ENCODE measurements at regions not wholly inside any gene's neighbourhood (a gene's known extent, or its start where the extent isn't known, plus 50 kb on each side); places are given as distances from the start of the nearest gene placed in this dataset.
A peak's percentile ranks its signal among the peaks of the same experiment; 100 is the strongest.

DNA sequence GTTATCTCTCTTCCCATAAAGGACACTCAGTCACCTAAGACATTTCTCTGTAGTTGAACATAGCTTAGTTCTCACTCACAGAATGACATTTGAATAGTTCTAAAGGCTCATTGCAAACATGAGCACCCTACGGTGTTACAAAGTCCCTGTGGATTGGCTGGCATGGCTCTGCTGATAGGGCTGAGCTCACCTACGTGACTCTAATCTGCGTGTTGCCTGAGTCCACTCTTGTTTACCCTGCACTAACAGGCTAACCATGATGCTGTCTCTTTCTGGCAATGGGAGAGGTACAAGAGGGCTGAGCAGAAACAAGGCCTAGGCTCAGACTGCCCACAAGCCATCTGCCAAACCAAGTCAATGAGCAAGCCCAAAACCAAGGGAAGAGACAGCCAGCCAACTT is 103.6 kb downstream of the PALM2AKAP2 start:
- DNase-seq (ENCODE audit: low read depth) = no peak

DNA sequence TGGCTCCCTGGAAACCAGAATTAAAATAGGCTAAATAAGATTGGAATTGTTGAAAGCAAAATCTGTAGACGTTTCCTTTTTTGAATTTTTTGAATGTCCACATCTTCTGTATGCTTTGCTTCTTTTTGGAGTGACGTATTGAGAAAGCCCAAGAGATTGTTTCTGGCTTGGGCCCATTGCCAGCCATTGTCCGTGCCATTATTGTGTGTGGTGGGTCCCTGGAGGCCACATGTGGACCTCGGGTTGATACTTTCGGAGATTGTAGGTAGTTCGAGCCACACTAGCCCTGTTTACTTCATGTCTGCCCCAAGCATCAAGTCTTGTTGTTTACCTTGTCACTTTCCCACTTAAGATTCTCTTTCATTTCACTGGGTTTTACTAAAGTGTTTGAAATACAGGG is 106.0 kb downstream of the PALM2AKAP2 start:
- no peak for DNase-seq (ENCODE audit: low read depth)

DNA sequence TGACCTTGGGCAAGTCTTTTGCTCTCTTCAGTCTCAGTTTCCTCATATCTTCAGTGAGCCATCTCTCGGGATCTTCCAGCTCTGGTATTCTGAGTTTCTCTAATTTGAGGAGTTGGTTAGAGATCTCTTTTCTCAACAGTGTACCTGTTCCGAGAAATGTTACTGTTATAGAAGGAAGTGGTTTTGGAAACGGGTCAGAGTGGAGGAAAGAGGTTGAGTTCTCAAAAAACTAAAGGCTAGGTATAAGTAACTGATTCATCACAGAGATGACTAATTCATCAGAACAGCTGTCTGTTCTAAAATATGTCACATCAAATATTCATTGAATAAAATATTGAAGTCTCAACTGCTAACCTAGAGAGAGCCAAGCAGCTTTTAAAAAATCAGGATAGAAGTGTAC is 106.6 kb downstream of the PALM2AKAP2 start:
- no peak for DNase-seq (ENCODE audit: low read depth)

DNA sequence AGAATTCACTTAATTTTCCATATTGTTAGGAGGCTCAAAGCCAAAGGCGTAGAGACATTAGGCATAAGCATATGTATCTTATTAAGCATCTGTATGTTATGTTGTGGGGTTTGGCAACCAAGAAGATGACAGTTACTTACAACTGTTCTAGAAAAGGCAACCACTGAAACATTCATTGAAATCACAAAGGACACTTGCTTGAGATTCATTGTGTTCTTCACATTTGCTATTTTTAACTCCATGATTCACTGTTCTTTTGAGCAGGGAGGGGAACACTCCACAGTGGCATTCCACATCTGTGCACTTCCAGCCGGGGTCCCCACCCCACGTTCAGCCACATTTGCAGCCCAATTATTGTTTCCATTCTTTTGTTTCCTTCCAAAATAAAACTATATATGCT is 107.1 kb downstream of the PALM2AKAP2 start:
- DNase-seq (ENCODE audit: low read depth) = peak; percentile 48

DNA sequence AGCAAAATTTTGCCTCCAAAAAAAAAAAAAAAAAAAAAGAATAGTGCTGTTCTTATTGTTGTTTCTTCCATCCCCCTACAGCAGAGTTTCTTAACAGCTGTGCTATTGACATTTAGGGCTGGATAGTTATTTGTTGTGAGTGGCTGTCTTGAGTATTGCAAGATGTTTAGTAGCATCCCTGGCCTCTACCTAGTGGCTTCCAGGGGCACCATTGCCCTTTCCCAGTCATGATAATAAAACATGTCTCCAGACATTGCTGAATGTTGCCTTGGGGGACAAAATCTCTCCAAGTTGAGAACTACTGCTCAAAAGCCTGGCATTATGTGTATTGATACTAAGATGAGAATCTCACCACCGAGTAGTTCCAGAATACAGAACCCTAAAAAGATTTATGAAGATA is 108.7 kb downstream of the PALM2AKAP2 start:
- no peak for DNase-seq (ENCODE audit: low read depth)

DNA sequence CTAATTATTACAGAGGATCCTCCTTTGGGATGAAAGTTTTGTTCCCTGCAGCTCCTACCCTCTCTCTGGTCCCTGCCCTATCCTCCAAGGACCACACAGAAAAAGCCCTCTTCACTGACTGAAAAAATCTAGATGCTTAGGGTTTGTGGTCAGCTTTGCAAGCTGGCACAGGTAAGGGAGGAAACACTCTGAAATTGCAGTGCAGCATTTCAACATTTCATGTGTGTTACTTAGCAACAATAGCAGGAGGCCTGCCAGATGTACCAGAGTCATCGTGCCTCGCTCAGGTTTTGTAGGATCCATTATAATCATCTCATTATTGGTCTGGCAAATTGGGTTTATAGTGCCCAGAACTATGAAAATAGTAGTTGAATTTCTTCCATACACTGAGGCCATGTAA is 109.5 kb downstream of the PALM2AKAP2 start:
- no peak for DNase-seq (ENCODE audit: low read depth)

DNA sequence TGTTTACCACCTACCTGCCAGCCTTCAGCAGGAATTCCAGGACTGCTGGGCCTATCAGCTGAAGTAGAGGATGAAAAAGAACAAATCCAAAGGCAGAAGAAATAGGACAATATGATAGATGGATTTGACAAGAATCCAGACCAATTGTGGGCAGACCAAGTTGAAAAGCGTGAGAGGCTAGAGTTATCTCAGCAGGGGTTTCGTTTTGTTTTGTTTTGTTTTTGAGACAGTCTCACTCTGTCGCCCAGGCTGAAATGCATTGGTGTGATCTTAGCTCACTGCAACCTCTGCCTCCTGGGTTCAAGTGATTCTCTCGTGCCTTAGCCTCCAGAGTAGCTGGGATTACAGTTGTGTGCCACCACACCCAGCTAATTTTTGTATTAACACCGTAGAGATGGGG is 113.2 kb downstream of the PALM2AKAP2 start:
- peak; percentile 26 for DNase-seq (ENCODE audit: low read depth)

DNA sequence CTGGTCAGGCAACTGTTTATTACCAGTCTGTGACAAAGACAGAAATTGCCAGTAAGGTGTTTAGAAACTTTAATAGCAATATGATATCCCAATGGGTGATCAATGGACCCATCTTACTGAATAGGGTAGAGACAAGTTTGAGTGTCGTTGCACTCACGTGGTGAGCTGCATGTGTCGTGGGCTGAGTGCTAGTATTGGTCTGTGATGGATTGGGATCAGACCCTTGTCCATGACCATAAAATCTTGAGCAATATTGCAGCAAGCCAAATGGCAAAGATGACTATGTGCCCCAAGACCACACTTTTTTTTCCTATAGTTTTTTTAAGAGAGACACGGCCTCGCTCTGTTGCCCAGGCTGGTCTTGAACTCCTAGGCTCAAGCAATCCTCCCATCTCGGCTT is 114.5 kb downstream of the PALM2AKAP2 start:
- no peak for DNase-seq (ENCODE audit: low read depth)

DNA sequence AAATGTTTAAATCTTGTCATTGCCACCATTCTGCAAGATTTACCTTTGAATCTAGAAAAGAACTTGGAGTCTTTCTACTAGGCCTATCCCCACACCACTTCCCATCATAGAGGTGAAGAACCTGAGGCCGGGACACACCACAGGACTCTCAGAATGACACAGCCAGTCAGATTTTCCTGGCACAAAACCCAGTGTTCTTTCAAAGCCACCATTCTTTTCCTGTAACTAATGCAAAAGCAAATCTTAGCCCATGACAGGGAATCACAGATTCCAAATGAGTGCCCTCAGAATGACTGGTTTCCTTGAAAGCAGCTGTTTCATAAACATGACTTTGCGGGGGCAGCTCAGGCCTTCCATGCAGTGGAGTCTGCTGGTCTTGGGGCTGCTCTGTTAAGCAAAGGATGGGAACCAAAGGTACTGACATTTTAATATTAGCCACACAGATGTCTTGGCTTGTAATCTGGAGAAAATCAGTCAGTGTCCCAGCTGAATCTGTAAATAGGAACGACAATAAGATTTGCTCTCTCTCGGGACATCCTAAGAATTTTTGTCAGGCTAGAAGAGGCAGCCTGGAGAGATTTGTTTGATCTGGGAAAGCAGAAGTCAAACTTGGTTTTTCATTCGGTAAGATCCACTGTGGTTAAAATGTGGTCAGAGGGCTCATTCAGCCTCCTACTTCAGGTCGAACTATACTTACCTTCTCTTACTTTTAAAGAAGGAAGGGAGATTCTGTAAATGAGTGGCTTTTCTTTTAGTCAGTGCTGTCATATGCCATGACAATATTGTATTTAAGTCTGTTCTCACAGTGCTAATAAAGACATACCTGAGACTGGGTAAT is 115.1 kb downstream of the PALM2AKAP2 start:
- no peak for DNase-seq (ENCODE audit: low read depth)

DNA sequence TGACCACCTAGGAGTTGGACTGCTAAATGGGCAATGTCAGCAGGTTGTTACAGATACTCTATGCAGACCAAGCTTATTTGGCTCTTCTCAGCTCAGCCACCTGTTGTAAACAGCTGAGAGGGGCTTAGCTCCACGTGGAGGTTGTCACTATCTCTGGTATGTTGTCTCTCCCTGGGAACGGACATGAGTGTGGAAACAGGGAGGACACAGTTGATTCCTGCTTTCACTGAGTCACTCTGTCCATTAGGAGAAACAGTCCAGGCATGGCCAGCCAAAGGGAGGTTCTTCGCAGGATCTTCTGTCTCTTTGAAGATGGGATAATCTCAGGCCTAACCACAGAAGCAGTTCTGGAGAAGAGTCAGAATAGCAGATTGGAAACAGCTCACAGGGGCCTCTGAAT is 121.2 kb downstream of the PALM2AKAP2 start:
- peak; percentile 95 for DNase-seq (ENCODE audit: low read depth)

DNA sequence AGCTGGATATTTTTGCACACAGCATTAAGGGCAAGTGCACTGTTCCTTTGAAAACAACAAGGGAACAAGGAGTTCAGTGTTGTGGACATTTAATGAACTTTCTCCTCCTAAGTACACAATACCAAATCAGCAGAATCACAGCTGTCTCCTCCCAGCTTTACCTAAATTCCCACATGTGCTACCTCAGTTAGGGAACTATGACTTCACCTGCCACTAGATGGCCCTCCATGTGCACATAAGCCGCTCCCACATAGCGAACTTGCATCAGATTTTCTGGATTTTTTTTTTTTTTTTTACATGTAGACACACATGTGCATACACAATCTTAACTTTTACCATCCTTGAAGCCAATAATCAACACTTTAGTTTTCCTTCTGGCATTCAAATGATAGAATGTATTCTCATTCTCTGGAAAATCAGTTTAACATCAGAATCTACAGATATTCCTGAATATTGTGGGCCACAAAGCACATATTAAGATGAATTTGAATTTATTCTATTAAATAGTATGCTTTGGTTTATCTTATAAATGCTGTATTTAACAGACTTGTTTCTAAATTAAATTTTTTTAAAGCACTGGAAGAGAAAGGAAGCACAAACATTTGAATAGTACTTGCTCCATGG is 123.6 kb downstream of the PALM2AKAP2 start:
- DNase-seq (ENCODE audit: low read depth) = peak; percentile 76

DNA sequence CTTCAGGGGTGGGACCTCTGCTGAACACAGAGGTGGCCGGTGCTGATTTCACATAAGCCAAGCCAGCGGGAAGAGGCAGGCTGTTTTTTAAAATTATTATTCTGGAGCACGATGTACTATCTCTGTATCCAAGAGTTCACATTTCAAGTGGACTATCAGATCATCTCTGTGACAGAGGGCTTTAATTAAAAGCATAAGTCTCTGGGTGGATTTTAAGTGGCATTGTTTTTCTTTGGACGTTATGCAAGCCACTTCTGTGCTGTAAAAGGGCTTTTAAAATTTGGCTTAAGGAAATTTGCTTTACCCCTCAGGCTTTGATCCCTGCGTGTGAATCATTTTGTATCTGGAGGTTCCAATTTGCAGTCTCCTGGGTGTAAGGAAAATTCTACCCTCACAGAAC is 124.7 kb downstream of the PALM2AKAP2 start:
- DNase-seq (ENCODE audit: low read depth) = no peak

DNA sequence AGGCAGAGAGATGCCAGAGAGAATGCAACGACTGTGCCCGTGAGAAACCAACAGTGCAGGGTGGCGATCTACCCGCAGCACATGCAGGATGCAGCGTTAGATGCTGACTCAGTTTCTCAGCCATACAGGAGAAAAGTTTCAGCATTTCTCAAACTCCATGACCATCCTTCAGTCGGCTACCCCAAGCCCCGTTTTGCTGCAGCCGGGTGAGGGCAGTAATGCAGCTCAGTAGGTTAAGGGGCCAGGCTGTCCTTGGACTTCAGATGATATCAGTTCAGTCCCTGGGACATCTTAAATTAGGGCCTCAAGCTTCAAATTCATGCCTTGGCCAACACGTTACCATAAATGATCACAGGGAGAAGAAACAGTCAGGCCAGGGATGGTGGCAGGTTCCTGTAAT is 125.5 kb downstream of the PALM2AKAP2 start:
- no peak for DNase-seq (ENCODE audit: low read depth)

DNA sequence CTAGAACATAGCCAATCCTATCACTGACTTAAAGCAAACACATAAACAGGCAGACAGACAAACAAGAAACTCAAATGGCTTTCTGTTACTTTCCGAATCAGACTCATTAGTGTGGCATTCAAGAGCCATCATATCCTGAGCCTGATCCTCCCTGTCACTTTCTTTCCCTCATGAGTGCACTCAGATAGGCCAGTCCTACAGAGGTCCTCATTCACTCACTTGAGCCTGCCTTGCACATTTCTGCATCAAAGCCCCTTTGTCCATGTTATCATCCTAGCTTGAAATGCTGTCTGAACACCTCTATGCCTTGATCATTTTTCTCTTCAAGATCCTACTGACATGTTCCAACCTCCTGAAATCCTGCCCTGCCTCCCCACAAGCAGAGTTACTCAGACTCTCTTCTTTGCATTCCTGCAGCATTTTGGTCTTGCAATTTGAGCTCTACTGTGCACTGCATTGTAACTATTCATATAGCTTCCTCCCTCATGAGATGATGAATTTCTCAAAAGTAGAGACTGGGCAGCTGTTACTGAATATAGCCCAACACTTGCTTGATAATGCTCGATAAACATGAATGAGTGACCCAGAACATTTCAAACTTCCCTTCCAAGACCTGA is 126.9 kb downstream of the PALM2AKAP2 start:
- DNase-seq (ENCODE audit: low read depth) = peak; percentile 24

DNA sequence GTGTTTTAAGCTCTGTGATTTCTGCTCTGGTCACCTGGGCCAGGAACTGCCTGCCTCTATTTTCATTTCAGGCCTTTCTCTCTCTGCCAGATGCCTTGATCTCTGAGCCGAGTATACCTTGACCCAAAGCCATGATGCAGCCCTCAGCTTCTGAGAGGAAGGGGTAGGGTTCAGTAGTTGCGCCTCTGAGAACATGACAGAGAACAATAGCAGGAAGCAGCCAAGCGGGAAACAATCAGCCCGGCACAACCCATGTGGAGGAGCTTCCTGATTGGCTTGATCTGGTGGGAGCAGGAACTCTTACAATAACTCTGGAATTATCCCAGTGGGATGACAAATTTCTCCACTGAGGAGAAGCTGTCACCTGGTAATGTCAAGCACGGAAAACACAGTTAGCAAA is 127.4 kb downstream of the PALM2AKAP2 start:
- DNase-seq (ENCODE audit: low read depth) = no peak

DNA sequence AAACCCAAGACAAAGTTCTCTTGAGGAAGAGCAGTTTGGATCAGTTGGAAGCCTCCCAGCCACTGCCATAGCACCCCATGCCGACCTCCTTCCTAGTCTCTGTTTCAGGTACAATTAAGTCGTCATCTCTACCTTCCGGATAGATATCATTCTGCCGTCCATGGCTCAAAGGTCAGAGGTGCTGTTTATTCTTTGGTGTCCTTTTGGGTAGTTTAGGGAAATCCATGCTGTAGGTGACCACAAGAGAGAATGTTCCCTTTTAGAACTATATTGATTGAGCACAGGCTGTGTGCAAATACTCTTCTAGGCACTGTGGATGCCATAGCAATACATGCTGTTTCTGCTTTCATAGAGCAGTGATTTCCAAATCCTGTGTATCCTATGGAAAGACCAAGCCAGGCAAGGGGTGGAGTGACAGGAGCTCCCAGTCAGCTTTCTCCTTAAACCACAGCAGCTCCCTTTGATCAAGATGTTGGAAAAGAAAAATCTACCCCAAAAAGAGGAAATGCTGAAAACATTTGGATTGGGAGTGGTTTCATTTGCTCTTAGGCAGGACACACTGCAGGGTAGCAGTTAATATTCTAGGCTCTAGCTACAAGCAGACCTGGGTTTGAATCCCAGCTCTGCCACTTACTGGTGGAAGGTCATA is 127.9 kb downstream of the PALM2AKAP2 start:
- no peak for DNase-seq (ENCODE audit: low read depth)

DNA sequence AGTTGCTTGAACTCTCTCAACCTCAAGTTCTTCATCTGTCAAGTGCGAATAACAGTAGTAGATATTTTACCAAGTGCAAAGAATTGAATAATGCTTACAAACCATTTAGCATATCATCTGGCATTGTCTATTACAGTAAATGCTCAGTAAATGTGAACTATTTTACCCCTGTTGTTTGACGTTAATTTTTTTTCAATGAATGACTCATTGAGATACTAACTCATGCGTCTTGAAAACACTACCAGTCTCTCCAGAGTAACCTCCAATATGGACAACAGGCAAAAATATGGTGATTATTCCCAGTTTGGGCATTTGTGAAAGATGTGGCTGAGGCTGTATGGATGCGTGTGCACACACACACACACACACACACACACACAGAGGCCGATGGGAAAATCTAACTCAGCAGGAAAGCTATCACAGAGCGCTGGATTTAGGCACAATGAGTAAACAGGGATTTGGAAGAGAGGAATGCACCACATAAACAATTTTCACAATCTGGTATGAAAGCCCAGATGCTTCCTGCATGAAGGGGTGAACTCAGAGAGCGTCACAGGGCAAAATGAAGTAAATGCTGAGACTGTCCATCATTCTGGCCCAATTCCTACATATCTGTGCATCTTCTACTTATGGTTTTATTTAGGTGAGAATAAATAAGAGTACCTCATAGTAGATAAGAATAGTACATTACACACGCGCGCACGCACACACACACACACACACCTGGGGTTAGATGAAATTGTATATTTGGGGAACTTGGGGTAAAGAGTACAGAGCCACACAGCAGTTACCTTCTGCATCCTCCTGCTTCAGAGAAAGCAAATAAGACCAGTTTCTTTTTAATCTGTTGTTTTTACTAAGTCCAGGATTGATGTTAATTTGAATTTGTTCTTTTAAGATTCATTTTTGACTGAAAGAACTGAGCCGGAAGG is 128.7 kb downstream of the PALM2AKAP2 start:
- peak; percentile 86 for DNase-seq (ENCODE audit: low read depth)

DNA sequence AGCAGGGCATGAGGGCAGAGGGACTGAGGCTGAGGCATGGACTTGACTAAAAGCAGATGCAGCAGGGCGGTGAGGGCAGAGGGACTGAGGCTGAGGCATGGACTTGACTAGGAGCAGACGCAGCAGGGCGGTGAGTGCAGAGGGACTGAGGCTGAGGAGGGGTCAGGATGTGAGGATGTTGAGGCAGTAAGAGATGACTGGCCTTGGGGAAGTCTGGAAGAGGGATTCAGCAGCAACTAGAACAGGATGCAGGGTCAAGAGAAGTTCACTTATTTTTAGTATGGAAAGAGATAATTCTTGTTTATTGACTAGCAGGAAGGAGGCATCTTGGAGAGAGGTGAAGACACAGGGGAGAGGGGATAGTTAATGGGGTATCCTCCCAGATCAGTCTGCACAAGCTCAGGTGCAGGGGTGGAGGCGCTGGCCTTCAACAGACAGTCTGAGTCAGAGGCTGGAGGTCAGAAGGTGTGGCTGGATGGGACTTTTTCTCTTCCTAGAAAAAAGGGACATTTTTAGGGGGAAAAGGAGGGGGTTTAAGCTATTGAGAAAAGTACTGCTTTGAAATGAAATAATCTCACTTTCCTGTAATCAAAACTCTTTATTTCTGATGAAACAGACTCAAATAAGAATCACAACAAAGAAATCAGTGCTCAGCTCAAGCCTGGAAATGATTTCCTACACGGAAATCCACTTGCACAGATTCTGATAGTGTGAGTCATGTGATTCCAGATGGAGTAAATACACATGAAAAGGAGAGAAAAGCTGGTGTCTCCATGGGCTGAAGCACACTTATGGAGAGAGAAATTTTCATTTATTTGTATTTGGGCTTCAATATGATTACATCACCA is 130.9 kb downstream of the PALM2AKAP2 start:
- DNase-seq (ENCODE audit: low read depth) = peak; percentile 62

DNA sequence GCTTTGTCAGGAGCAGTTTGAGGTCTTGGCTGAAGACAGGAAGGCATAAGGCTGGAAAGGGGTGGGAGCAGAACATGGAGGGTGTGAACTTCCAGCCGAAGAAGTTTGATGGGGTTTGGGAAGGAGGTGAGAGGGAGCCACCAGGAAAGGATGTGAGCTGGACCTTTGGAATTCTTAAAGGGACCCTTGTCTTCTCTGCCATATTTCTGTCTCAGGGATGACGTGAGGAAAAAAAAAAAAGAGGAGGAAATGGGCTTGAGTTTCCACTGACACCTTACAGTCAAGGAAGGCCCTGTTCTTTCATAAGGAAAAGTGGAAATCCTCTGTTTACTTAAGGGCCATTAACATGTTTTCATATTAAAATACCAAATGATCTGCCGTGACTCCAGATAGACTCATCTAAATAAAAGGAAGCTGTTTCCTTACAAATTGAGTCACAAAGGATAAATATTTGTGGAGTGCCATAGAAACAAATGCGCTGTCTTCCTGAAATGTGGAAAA is 132.1 kb downstream of the PALM2AKAP2 start:
- peak; percentile 33 for DNase-seq (ENCODE audit: low read depth)

DNA sequence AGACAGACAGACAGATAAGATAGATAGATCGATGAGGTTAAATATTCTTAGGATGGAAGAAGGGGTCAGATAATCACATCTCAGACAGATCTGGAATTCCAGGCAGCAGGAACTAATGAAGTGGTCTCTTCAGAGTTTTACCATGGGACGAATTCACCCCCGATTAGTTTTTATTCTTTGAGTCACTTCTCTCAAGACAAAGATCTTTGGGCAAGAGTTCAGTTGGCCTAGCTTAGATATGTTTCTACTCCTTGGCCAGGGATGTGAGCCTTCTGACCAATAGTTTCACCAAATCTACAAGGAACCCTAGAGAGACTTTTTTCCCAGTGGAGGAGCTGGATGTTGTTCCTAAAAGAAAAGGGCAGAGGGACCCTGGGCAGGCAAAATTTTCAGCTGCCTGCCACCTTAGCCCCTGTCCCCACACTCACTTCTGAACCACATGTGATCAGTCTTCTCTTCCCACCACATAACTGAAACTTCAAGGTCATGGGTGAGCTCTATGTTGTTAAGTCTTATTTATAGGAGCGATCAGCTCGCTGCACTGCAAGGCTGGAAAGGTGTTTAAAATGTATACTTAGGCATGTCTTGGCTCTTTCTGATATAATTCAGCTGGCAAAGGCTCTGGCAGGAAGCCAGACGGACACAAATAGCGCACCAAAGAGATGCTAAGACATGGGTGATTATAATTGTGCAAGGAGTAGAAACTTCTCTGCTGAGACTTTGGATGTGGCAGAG is 132.9 kb downstream of the PALM2AKAP2 start:
- DNase-seq (ENCODE audit: low read depth) = no peak

Data from amniotic epithelial cell (primary cell).